GF-D8 (cell line): ENCODE measurements at regions not wholly inside any gene's neighbourhood (a gene's known extent, or its start where the extent isn't known, plus 50 kb on each side); places are given as distances from the start of the nearest gene placed in this dataset.
"Not testable (repeated sequence)": the region's sequence is repeated elsewhere in the genome, so short reads cannot be mapped to it uniquely, and the experiment has no call there.

Experiments
- DNase-seq: peaks from one replicate; lab custom pipeline; 2025; lab: John Stamatoyannopoulos, UW

DNA sequence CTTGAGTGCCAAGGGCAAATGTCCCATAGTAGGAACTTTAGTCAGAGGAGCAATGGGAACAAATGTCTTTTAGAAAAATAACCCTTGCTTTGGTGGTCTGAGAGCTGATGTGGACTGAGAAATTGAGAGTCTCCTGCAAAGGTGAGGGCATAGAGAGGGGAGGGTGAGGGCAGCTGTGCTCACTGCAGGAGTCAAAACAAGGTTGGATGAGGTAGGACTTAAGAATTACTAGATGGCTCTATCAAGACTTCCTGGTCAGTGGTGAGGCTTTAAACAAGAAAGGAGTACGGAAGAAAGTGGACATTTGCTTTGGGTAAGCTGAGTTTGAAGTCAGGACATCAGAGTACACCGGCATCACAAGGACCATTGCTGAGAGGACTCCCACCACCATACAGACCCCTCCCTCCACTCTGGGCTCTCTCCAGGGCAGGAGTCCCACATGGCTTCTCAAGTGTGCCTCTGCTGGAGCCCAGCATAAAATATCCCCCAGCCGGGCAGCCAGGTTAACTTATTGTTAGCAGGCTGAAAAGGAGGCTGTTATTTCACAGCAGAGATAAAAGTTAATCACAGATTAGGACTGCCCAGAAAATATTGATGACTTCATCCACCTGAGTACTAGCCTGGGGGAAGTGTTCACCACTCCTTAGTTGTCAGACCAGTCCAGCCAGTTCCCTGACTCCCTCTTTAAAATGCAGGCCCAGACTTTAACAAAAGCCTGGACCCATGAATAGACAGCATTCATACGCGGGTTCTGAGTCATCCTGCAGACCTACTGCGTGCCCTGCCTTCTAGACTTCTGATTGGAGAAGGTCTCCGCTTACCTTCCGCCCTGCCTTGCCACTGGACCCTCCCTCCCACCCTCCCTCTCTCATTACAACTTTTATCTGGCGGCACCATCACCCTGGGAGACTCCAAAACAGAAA, 167.2 kb downstream of the BCL2L11 start:
- not testable (repeated sequence) for DNase-seq

DNA sequence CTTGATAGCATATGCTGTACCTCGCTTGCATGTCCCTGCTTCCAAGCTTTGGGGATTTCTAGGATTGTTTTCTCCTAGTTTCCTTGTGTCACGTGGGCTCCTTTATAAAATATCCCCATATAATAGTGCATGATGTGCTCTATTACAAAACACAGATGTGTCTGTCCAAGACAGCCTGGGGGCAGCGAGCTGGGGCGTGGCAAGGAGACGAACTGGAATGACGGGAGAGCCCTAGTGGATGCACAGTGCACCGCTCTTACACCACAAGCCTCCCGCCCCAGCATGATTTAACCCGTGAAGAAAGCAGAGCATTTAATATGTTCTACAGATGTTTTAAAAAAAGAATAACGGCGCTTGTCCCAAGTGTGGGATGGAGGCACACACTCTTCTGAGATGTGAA, 169.7 kb downstream of the BCL2L11 start:
- DNase-seq = not testable (repeated sequence)

DNA sequence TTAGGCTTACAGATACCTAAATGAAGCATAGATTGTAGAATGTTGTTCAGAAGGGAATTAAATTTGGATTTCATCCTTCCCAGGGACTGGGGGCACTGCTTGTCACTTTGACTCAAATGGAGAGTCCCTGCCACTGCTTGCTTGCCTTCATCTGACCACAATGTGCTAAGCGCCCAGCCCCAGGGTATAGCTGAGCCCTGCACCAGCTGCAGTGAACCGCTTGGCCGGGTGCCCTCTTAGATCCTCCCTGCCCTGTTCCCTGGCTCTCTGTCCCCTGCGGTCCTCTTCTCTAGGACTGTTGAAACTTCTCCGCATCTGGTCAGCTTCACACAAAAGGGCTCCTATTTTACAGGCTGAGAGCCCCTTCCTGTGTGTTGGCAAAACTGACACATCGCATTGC, 170.9 kb downstream of the BCL2L11 start:
- not testable (repeated sequence) for DNase-seq

DNA sequence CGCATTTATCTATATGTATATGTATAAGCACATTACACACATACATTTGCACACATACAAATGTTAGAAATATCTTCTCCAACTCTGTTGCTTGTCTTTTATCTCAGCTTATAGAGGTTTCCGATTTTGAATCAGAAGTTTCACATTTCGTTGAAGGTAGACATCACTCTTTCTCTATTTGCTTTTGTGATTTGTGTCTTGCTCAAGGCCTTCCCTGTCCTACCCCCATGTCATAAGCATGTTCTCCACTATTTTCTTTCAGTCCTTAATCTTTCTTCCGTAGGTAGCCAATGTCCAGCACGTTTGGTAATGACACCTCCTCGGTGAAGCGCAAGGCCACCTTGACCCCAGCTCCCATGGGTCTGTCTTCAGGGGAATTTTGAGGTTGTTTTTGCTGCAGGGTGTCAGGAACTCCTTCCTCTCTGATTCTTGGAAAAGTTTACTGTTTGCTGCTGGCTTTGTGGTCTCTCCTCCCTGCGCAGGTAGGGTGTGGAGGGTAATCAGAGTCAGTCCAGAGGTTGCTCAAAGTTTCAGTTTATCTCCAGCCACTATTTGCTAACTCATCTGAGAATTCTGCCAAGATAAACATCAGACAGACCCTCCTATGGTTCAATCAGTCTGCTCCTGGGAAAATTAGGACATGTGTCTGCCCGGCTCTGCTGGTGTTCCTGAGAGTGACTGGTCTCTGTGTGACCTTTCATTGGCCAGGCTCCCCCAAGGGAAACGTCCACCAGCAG, 171.7 kb downstream of the BCL2L11 start:
- not testable (repeated sequence) for DNase-seq

DNA sequence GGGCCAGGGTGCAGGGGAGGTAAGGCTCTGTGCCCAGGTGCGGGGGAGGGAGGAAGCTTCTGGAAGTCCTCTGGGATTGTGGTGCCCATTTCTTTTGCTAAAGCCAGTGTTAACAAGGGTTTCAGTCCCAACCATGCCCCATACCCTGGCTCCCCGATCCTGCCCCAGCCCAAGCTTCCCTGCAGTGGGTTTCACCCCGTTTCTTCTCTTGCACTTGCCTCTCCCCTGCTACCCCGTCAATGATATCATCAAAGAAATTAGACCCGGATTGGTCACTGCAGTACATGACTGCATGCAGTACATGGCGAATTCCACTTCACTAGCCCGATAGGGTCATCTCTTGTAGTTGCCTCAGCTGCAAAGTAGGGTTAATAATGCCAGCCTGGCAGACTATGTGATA, 174.0 kb downstream of the BCL2L11 start:
- DNase-seq = not testable (repeated sequence)

DNA sequence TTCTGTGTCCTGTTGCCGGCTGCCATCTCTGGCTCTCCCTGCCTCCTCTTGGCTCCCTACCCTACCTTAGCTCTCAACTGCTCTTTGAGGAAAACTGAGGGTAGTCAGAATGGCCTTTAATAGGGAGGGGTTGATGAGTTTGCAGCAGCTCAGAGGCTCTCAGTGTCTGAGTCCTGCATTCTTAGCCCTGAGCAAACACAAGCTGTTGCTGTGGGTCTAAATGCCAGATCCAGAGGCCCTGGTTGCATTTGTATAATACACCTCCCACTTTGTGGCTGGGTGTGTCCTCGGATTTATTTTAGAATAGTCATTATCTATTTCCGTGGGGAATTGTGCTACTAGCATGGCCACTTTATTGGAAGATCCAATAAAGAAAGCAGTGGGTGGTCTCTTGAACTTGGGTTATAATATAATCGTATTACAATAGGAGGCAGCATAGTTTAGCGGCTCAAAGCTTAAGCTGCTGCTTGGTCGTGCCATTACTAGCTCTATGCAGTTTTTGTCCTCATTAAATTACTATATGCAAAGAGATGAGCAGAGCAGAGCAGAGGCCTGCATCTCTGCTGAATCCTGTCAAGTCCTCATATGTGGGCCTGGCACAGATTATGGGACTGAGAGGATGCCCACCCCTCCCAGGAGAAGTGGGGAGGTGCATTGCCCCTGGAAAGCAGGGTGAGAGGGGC, 175.5 kb downstream of the BCL2L11 start:
- not testable (repeated sequence) for DNase-seq

DNA sequence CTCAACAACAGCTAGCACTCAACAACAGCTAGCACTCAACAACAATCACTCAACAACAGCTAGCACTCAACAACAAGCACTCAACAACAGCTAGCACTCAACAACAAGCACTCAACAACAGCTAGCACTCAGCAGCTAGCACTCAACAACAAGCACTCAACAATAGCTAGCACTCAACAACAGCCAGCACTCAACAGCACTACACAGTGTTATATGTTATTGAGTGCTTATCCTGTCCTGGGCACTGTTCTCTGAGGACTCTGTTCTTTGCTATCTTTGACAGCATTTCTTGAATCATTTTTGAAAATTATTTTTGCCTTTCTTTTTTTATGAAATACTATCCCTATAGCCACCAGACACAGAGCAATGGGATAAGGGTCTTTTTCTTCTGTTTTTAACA, 176.4 kb downstream of the BCL2L11 start:
- not testable (repeated sequence) for DNase-seq

DNA sequence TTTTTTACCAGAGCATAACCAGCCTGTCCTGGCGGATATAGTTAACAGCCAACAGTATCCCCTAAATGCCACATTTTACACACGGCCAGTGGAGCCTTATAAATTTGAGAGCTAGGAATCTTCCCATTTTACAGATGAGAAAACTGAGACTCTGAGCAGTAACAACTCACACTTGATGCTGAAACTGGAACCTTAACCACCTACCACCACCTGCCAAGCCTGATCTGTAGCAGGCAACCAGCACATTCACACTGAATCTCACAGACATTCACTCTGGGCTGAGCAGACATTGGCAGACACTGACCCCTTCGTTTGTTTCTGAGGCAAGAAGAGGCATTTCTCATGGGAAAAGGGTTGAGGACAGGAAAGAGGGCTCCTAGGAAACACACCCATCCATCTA, 178.2 kb downstream of the BCL2L11 start:
- not testable (repeated sequence) for DNase-seq

DNA sequence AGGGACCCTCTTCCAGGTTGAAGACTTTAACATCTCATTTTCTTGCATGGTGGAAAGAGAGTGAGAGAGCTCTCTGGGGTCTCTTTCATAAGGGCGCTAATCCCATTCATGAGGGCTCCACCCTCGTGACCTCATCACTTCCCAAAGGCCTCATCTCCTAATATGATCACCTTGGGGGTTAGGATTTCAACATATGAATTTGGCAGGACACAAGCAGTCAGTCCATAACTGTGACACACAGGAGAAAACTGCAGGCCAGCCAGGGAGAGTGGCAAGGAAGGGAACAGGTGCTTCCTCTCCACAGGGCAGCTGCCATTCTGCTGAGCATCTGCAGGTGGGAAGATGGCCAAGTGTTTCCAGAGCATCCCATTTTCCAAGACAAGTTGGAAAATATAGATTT, 178.9 kb downstream of the BCL2L11 start:
- DNase-seq = not testable (repeated sequence)

DNA sequence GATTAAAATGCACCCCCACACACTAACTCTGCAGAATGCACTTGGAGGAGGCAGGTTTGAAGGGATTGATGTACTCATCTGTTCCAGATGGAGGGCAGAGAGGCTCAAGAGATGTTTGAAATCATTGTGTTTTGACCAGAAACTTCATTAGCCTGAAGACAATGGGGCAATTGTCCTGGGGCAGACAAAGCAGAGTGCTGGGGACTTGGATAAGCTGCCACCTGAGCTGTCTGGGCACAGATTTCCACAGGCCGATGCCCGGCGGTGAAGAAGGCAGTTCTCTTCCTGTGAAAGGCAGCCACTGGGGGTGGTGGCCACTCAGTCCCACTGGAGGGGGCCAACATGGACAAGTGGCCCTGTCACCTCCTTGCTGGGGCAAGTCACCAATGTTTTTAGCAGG, 181.0 kb downstream of the BCL2L11 start:
- not testable (repeated sequence) for DNase-seq

DNA sequence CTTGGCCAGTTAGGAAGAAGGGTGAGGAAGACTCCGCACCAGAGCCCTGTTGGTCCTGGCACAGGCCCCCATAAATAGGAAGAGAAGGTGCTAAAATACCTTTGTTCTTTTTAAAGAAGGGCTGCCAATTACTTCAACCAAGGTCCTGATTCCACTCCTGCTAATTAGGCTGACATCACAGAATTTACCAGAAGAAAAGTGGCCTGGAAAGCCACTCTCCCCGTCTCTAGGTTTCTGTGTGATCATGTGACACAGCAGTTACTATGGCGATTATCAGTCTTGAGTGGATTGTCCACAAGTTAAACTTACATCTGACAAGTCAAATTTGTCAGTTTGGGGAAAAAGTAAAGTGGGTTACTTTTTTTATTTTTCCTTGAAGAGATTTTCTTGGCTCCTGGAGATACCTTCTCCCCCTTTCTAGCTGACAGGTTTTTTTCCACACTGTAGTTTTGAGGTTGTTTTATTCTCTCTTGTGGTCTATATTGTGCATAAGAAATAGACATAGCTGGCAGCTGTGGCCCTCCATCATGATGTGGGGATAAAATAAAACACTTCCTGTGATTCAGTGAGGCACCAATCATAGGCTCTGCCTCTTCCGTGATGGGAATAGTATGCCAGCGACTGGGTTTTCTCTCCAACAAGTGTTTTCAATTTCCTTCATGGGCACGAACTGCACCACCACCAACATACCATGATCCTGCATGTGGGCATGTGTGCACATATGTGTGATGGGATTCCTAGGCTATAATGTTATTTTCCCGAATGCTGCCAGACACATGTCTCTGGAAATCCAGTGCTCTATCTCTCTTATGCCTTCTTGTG, 181.9 kb downstream of the BCL2L11 start:
- DNase-seq = not testable (repeated sequence)

DNA sequence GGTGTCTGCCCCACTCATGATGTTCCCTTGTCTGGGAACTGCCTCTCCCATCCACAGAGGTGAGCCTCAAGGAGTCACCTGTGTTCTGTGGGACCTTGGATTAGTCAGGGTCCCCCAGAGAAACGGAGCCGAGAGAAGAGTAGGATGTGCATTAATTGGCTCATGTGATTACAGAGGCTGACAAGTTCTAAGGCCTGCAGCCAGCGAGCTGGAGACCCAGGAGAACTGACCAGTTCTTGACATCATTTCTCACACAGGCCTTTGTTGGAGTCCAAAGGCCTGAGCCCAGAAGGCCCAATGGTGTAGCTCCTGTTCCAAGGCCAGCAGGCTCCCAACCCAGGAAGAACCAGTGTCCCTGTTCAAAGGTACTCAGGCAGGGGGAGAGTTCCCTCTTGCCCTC, 186.6 kb downstream of the BCL2L11 start:
- DNase-seq = not testable (repeated sequence)

DNA sequence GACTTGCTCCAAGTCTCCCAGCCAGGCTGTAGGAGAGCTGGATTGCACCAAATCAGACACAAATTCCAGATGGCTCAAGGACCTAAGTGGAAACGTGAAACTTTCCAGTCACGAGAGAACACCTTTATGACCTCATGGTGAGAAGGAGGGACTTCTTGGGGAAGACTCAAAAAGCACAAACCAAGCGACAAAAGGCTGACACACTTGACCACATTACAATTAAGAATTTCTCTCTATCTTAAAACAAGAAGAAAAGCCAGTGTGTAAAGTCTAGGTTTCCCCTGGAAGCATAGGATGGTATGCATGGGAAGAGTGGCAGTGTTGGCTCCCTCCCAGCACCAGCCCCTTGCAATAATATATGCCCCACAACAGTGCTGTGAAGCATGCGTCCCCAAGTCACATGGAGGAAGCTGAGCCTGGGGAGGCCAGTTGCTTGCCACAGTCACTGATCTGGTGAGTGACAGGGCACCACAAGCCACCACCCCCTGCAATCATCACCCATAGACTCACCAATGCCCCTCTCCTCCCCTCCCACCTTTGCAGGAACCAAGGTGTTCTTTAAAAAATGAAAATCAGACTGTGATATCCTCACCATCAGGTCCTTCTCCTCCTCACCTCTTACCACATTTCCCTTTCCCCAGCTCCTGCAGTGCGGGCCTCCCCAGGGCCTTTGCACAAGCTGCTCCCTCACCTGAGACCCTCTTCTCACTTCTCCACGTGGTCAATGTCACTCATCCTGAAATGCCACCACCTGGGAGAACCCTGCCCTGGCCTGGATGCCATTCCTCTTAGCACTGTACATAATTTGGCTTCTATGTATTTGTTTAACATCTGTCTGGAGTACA, 188.7 kb downstream of the BCL2L11 start:
- not testable (repeated sequence) for DNase-seq

DNA sequence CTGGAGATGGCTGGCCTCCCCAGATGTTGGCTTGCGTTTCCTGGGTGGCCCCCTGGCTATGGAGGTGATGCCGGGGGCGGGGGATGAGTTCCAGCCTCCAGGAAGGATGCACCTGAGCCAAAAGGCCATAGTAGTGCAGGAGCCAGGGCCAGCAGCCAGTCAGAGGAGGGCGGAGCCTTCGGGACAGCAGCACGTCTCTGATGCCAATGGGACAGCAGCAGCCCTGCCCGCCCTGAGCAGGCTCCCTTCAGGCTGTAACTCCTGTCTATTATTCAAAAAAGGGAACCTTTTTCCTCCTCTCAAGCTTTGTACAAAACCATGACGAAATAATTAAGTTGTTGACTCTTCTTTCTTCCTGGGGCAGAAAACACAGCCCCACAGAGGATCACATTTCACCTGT, 189.7 kb downstream of the BCL2L11 start:
- DNase-seq = not testable (repeated sequence)

DNA sequence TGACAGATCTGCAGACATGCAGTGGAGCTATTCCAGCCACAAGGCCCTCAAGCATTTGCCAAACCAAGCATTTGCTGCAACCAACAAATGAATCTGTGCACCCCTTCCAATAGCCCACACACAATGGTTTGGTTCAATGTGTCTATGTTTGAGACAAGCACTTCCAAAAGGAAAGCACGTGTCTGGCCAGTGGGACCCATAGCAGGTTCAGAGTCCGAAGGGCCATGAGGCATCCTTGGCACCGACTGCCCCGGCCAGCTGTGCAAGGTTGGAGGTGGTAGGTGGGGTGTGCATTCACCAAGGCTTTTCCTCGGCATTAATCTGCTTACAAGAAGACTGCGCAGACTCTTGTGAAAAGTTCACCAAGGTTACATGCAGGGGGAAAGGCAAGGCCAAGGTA, 190.9 kb downstream of the BCL2L11 start:
- DNase-seq = not testable (repeated sequence)

DNA sequence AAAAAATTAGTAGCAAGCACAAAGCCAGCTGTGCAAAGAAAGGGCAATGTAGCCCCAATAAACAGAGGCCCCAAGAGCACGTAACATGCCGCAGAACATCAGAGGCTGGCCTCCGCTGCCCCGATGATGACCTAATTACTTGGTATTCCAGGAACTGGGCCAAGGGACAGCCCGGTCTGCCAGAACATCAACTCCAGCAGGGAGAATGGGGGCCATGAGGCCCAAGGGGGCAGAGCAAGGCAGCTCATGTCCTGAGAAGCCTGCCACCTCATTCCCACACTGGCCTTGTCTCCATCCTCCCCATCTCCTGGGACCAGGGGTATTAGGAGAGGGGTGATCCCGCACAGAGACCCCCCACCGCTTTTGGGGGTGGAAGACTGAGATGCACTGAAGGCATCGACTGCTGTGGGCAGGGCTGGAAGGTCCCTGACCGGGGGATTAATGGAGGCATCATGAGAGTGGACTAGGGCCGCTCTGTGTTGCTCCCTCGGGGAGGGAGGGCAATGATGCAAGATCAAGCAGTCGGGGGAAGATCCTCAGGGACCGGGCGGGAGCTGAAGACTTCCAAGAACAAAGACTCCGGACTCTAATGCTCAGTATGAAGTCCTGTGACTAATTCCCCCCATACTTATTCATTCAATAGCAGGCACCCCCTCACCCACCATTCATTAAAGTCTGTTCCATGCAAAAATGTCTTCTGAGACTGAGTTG, 192.3 kb downstream of the BCL2L11 start:
- not testable (repeated sequence) for DNase-seq

DNA sequence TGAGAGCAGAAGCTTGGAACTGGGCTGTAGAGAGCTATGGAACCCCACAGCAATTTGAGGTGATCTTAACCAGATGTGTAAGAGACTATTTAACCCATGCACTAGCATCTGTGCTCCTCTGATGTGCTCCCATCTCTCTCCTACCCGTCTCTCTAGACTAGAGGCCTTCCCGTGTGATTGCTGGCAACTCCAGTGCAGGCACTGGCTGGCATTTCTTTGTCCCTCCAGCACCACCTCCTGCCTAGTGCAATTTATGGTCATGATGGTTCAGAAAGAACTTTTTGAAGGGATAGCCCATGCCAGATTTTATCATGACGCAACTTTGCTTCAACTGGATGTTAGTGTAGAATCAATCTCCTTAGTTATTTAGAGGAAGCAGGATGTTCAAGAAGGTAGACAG, 193.0 kb downstream of the BCL2L11 start:
- DNase-seq = not testable (repeated sequence)

DNA sequence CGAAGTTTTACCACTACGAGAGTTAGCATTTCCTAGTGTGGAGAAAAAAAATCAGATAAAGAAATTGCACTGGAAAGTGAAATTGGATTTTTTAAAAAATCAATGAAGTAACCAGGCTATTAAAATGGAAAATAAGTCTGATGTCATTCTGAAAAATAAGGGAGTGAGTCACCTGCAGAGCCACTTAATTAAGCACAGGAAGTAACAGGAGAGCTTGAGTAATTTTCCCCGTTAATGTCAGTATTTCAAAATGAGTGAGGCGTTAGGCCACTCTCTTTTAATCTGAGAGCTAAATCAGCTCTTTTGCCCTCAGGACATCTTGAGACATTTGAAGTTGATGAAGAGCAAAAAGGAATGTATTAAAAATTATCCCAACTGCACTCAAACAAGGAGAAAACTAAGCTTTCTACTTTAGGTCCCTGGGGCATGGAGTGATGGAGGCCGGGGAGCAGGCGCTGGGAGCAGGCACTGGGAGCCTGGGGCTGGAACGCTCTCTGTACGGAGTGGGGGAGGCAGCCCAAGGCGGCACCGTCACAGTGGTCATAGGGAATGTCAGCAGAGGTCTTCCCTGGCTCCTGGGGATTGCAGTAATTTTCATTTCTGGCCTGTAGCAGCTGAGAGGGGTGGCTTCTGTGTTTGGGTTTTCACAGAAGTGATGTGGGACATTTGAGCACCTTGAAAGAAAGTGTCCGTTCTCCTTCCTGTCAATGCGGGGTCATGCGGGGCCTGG, 194.6 kb downstream of the BCL2L11 start:
- DNase-seq = not testable (repeated sequence)

DNA sequence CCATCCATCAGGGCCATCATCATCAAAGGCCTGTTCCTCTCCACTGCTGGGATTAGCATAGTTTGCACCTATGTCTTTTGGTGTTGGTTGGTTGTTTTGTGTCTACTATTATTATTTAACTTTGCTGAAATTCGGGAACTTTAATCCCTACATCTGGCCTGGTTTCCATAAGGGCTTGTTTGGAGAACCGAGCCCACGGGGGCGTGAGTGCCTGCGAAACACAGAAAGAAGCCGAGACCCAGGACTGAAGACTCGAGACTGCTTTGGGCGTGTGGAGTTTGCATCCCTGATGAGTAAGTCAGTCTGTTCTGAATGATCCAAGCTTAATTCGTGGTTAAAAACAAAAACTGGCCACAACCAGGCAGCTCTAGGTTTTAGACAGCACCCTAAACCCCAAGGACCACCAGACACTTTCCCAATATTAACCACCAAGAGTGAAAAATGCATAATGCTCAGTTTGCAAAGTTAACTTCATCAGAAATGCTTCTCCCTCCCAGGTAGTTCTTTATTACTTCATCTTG, 195.6 kb downstream of the BCL2L11 start:
- DNase-seq = not testable (repeated sequence)
